ENCODE measurements at regions not wholly inside any gene's neighbourhood (a gene's known extent, or its start where the extent isn't known, plus 50 kb on each side); places are given as distances from the start of the nearest gene placed in this dataset.

DNA sequence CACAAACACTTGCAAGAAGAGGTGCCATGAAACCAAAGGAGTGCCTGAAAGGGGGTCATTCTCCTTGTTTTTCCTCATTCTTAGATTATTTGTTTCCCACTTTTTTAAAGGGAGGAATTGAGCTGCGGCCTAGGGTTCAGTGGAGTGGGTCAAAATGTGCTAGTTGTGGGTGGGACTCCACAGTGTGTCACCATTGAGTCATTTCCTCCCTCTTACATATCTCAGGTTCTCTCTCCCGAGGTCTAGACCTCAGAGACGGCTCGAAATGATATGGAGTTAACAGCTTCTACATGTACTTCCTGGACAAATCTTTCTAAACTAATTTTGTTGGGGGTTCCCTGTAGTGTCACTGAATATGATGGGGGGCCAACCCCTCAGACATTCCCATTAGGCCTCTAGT, 328.4 kb upstream of the SPANXN1 start:
- Histone ChIP-seq H3K9ac (ENCODE audit: low read length in 3 of 3) (no peak overlapping the region), H3K36me3 (ENCODE audit: control insufficient read depth in 2 of 3, insufficient read depth in 3 of 3, low read length in 3 of 3) (no peaks in the 10 kb centered on the region), H3K4me1 (ENCODE audit: control insufficient read depth in 2 of 3, insufficient read depth in 2 of 3, low read depth in 1 of 3, low read length in 3 of 3) (no peaks in the 10 kb centered on the region), H3K27ac (ENCODE audit: low read depth in 2 of 2, low read length in 2 of 2) (no peak overlapping the region), H3K4me3 (ENCODE audit: low read length in 3 of 3) (no peak overlapping the region), H3K27me3 (ENCODE audit: control insufficient read depth, insufficient read depth, low read length) (no peaks in the 10 kb centered on the region), H3K9me3 (ENCODE audit: control insufficient read depth in 2 of 3, insufficient read depth in 1 of 3, low read length in 3 of 3) (no peaks in the 10 kb centered on the region)
- TF ChIP-seq, protein P1, sequence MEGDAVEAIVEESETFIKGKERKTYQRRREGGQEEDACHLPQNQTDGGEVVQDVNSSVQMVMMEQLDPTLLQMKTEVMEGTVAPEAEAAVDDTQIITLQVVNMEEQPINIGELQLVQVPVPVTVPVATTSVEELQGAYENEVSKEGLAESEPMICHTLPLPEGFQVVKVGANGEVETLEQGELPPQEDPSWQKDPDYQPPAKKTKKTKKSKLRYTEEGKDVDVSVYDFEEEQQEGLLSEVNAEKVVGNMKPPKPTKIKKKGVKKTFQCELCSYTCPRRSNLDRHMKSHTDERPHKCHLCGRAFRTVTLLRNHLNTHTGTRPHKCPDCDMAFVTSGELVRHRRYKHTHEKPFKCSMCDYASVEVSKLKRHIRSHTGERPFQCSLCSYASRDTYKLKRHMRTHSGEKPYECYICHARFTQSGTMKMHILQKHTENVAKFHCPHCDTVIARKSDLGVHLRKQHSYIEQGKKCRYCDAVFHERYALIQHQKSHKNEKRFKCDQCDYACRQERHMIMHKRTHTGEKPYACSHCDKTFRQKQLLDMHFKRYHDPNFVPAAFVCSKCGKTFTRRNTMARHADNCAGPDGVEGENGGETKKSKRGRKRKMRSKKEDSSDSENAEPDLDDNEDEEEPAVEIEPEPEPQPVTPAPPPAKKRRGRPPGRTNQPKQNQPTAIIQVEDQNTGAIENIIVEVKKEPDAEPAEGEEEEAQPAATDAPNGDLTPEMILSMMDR (IDR thresholded peaks at IDR 0.05; ENCODE audit: borderline replicate concordance, extremely low read depth, insufficient read depth): no peak
- DNase-seq: no peak
- FAIRE-seq: no peak
- intact Hi-C loops (cut with DNase I): no loop called here

GRCh38 chrX:144946666-144947065, 300.6 kb upstream of the SPANXN1 start:
- H3K4me3 ChIP-seq (ENCODE audit: low read length in 3 of 3): no peak overlapping the region
- intact Hi-C loops (cut with DNase I): no loop called here
- TF ChIP-seq, protein P1 (IDR thresholded peaks at IDR 0.05; ENCODE audit: borderline replicate concordance, extremely low read depth, insufficient read depth): no peak
- no peak for DNase-seq
- H3K9me3 ChIP-seq (ENCODE audit: control insufficient read depth in 2 of 3, insufficient read depth in 1 of 3, low read length in 3 of 3): no peaks in the 10 kb centered on the region
- no peak overlapping the region for H3K9ac ChIP-seq (ENCODE audit: low read length in 3 of 3)
- no peaks in the 10 kb centered on the region for H3K4me1 ChIP-seq (ENCODE audit: control insufficient read depth in 2 of 3, insufficient read depth in 2 of 3, low read depth in 1 of 3, low read length in 3 of 3)
- no peak overlapping the region for H3K27ac ChIP-seq (ENCODE audit: low read depth in 2 of 2, low read length in 2 of 2)
- H3K27me3 ChIP-seq (ENCODE audit: control insufficient read depth, insufficient read depth, low read length): no peaks in the 10 kb centered on the region
- no peaks in the 10 kb centered on the region for H3K36me3 ChIP-seq (ENCODE audit: control insufficient read depth in 2 of 3, insufficient read depth in 3 of 3, low read length in 3 of 3)
- no peak for FAIRE-seq
